ENCODE measurements at regions not wholly inside any gene's neighbourhood (a gene's known extent, or its start where the extent isn't known, plus 50 kb on each side); places are given as distances from the start of the nearest gene placed in this dataset.

DNA sequence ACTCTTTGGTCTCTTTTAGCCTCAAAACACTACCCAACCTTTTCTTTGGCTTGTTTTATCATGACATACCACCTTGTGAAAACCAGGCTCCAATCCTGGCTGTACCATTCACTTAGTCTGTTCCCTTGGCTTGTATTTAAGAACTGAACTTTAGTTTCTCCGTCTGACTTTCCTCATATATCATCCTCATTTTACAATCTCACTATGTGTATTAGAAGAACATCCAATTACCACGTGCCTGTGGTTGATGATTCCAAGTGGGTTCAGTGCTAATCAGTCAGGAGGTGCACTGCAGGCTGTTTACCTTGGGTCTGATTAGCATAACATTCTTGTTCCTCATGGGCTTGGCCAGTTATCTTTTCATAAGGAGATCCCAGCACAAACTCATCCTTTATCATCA, 144.8 kb upstream of the KLF14 start:
- no peak for TF ChIP-seq POLR2A (IDR thresholded peaks at IDR 0.05; ENCODE audit: low read depth, low read length)
- TF ChIP-seq POLR2AphosphoS5 (IDR thresholded peaks at IDR 0.05; ENCODE audit: low read depth, low read length) = no peak
- TF ChIP-seq TAF1 (IDR thresholded peaks at IDR 0.05; ENCODE audit: borderline replicate concordance, low read depth, low read length) = no peak

Data from GM12892 (cell line).